ENCODE measurements at regions not wholly inside any gene's neighbourhood (a gene's known extent, or its start where the extent isn't known, plus 50 kb on each side); places are given as distances from the start of the nearest gene placed in this dataset.
"Not testable (repeated sequence)": the region's sequence is repeated elsewhere in the genome, so short reads cannot be mapped to it uniquely, and the experiment has no call there.

- intact Hi-C loops (cut with DNase I, micrococcal nuclease), result no loop called here
- TF ChIP-seq CTCF (IDR thresholded peaks at IDR 0.05), result no peak
- Histone ChIP-seq H3K9me3 (no peaks in the 10 kb centered on the region), H3K4me3 (no peak overlapping the region), H3K4me1 (ENCODE audit: low read depth) (no peaks in the 10 kb centered on the region), H3K36me3 (ENCODE audit: low read depth) (no peaks in the 10 kb centered on the region)
- DNase-seq (no peak), ATAC-seq (no peak)
These were observed 113.1 kb downstream of the BLID start for GRCh38 chr11:122002926-122003325.

- no peak for TF ChIP-seq CTCF (IDR thresholded peaks at IDR 0.05)
- Histone ChIP-seq H3K36me3 (ENCODE audit: low read depth) (no peaks in the 10 kb centered on the region), H3K4me1 (ENCODE audit: low read depth) (no peaks in the 10 kb centered on the region), H3K9me3 (no peaks in the 10 kb centered on the region), H3K4me3 (no peak overlapping the region)
- intact Hi-C loops (cut with DNase I, micrococcal nuclease), result no loop called here
- DNase-seq (no peak), ATAC-seq (no peak)
These were observed 114.0 kb downstream of the BLID start for GRCh38 chr11:122002047-122002446.

DNA sequence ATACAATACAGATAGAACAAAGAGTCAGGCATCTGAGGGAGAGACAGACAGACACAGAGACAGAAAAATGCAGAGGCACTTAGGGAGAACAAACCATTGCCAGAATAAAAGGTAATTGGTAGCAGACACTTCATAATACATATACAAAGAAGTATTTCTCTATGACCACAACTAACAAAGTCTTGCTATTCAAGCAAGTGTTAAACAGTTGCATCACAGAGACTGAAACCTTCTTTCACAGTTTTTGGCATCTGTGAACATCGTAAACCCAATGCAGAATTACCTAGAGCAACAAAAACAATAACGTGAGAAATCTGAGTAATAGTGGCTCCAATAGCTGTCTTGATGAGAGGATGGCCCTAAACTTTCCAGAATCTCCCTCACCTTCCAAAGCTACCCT lies 116.4 kb downstream of the BLID start:
- ATAC-seq (no peak), DNase-seq (no peak)
- no peak overlapping the region for H3K4me3 ChIP-seq
- no peaks in the 10 kb centered on the region for H3K9me3 ChIP-seq
- TF ChIP-seq CTCF (IDR thresholded peaks at IDR 0.05), result no peak
- intact Hi-C loops (cut with DNase I, micrococcal nuclease), result no loop called here
- H3K4me1 ChIP-seq (ENCODE audit: low read depth), result no peaks in the 10 kb centered on the region
- no peaks in the 10 kb centered on the region for H3K36me3 ChIP-seq (ENCODE audit: low read depth)

DNA sequence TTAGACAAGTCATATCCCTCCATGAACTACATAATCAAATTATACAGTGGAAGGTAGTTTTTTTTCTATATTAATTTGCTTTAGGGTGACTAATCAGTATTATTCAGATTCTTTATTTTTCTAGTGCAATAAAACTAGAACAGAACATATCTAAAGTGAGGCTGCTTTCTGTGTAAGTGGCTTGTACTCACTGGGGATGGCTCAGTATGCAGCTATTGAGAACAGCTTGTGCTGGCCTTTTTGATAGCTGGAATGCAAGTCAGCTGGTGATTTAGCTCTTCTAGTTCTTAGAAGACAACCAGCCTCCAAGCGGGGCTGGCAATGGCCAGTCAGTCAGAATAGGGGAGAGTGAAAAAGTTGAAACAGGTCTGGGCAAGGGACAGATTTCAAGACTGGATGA lies 119.4 kb downstream of the BLID start:
- no peaks in the 10 kb centered on the region for H3K9me3 ChIP-seq
- H3K4me1 ChIP-seq (ENCODE audit: low read depth), result no peaks in the 10 kb centered on the region
- intact Hi-C loops (cut with DNase I, micrococcal nuclease), result no loop called here
- no peak for TF ChIP-seq CTCF (IDR thresholded peaks at IDR 0.05)
- H3K36me3 ChIP-seq (ENCODE audit: low read depth), result no peaks in the 10 kb centered on the region
- ATAC-seq (no peak), DNase-seq (no peak)
- H3K4me3 ChIP-seq, result no peak overlapping the region

- intact Hi-C loops (cut with DNase I, micrococcal nuclease), result no loop called here
- TF ChIP-seq CTCF (IDR thresholded peaks at IDR 0.05), result no peak
- Histone ChIP-seq H3K4me3 (no peak overlapping the region), H3K4me1 (ENCODE audit: low read depth) (no peaks in the 10 kb centered on the region), H3K9me3 (no peaks in the 10 kb centered on the region), H3K36me3 (ENCODE audit: low read depth) (no peaks in the 10 kb centered on the region)
- no peak for DNase-seq
- ATAC-seq, result no peak
These were observed 132.1 kb downstream of the BLID start for GRCh38 chr11:121983901-121984300.

DNA sequence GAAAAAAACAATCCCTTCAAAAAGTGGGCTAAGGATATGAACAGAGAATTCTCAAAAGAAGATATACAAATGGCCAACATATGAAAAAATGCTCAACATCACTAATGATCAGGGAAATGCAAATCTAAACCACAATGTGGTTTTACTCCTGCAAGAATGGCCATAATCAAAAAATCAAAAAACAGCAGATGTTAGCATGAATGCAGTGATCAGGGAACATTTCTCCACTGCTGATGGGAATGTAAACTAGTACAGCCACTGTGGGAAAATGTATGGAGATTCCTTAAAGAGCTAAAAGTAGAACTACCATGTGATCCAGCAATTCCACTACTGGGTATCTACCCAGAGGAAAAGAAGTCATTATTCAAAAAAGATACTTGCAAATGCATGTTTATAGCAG lies 138.1 kb downstream of the BLID start:
- H3K4me1 ChIP-seq (ENCODE audit: low read depth); H3K36me3 ChIP-seq (ENCODE audit: low read depth); H3K9me3 ChIP-seq; H3K4me3 ChIP-seq; intact Hi-C loops (cut with DNase I, micrococcal nuclease); ATAC-seq; DNase-seq: not testable (repeated sequence)

All from mucosa of descending colon (tissue), 3 donors.